ENCODE measurements at regions not wholly inside any gene's neighbourhood (a gene's known extent, or its start where the extent isn't known, plus 50 kb on each side); places are given as distances from the start of the nearest gene placed in this dataset.
"Not testable (repeated sequence)": the region's sequence is repeated elsewhere in the genome, so short reads cannot be mapped to it uniquely, and the experiment has no call there.

- Histone ChIP-seq H3K9ac (no peak overlapping the region), H3F3A (replicated peaks; ENCODE audit: insufficient read depth) (peaks cover 5% of the 10 kb centered on the region), H3K9me3 (no peaks in the 10 kb centered on the region), H3K36me3 (replicated peaks in 1 of 2; ENCODE audit: control insufficient read depth in 1 of 2, insufficient read depth in 2 of 2, low read length in 1 of 2) (no peaks in the 10 kb centered on the region), H3K4me3 (ENCODE audit: low read depth in 2 of 2, low read length in 1 of 2) (no peak overlapping the region), H3K4me2 (no peak overlapping the region), H2AFZ (ENCODE audit: low read depth) (no peak overlapping the region), H3K27me3 (ENCODE audit: insufficient read depth) (no peaks in the 10 kb centered on the region), H4K20me1 (ENCODE audit: insufficient read depth) (no peaks in the 10 kb centered on the region), H3K79me2 (ENCODE audit: insufficient read depth) (no peaks in the 10 kb centered on the region), H3K4me1 (ENCODE audit: control insufficient read depth in 1 of 2, insufficient read depth in 2 of 2, low read depth in 1 of 2, low read length in 1 of 2) (peaks cover 7 to 9% of the 10 kb centered on the region in 2 experiments), H3K27ac (ENCODE audit: low read depth in 2 of 2, low read length in 1 of 2) (no peak overlapping the region), H3K9me2 (no peaks in the 10 kb centered on the region)
- 76% methylated on average over 14 of the region's 14 CpGs for WGBS (ENCODE audit: low lambda C conversion rate)
- DNase-seq = no peak
- CTCF ChIA-PET = no interaction called here
- POLR2A ChIA-PET = no interaction called here
- TF ChIP-seq USF1 (IDR thresholded peaks at IDR 0.05; ENCODE audit: borderline replicate concordance, low read depth) (no peak), FOXJ3 (CRISPR knock-in tag; IDR thresholded peaks at IDR 0.05) (no peak), YY1 (IDR thresholded peaks at IDR 0.05; ENCODE audit: low read depth) (no peak)
Observed at GRCh38 chr1:9443913-9444445, 95.3 kb upstream of the SLC25A33 start.

GRCh38 chr1:9444532-9444931 lies 94.7 kb upstream of the SLC25A33 start:
- CTCF ChIA-PET = no interaction called here
- Histone ChIP-seq H3K9ac (no peak overlapping the region), H3K27me3 (ENCODE audit: insufficient read depth) (no peaks in the 10 kb centered on the region), H3K4me3 (ENCODE audit: low read depth in 2 of 2, low read length in 1 of 2) (no peak overlapping the region), H3K36me3 (replicated peaks in 1 of 2; ENCODE audit: control insufficient read depth in 1 of 2, insufficient read depth in 2 of 2, low read length in 1 of 2) (no peaks in the 10 kb centered on the region), H3K79me2 (ENCODE audit: insufficient read depth) (no peaks in the 10 kb centered on the region), H2AFZ (ENCODE audit: low read depth) (no peak overlapping the region), H3K27ac (ENCODE audit: low read depth in 2 of 2, low read length in 1 of 2) (no peak overlapping the region), H3K9me2 (no peaks in the 10 kb centered on the region), H3F3A (replicated peaks; ENCODE audit: insufficient read depth) (peaks cover 5% of the 10 kb centered on the region), H3K4me2 (no peak overlapping the region), H3K9me3 (no peaks in the 10 kb centered on the region), H3K4me1 (ENCODE audit: control insufficient read depth in 1 of 2, insufficient read depth in 2 of 2, low read depth in 1 of 2, low read length in 1 of 2) (peaks cover 10 to 12% of the 10 kb centered on the region in 2 experiments), H4K20me1 (ENCODE audit: insufficient read depth) (no peaks in the 10 kb centered on the region)
- DNase-seq = no peak
- WGBS (ENCODE audit: low lambda C conversion rate) = 93% methylated on average over 12 of the region's 12 CpGs
- TF ChIP-seq IRF3 (IDR thresholded peaks at IDR 0.05; ENCODE audit: low read depth, low read length) (no peak), JUND (IDR thresholded peaks at IDR 0.05) (no peak), REST (IDR thresholded peaks at IDR 0.05; ENCODE audit: low read depth, low read length) (no peak), YY1 (IDR thresholded peaks at IDR 0.05; ENCODE audit: low read depth) (no peak)
- POLR2A ChIA-PET = no interaction called here

- DNase-seq; H3K9me3 ChIP-seq; H3K27me3 ChIP-seq (ENCODE audit: insufficient read depth); H3F3A ChIP-seq (replicated peaks; ENCODE audit: insufficient read depth); H3K9me2 ChIP-seq; H3K27ac ChIP-seq (ENCODE audit: low read depth in 2 of 2, low read length in 1 of 2); H2AFZ ChIP-seq (ENCODE audit: low read depth); H3K79me2 ChIP-seq (ENCODE audit: insufficient read depth); H3K36me3 ChIP-seq (replicated peaks in 1 of 2; ENCODE audit: control insufficient read depth in 1 of 2, insufficient read depth in 2 of 2, low read length in 1 of 2); POLR2A ChIA-PET; H4K20me1 ChIP-seq (ENCODE audit: insufficient read depth); H3K9ac ChIP-seq; H3K4me3 ChIP-seq (ENCODE audit: low read depth in 2 of 2, low read length in 1 of 2); H3K4me2 ChIP-seq: not testable (repeated sequence)
- peaks cover 10 to 15% of the 10 kb centered on the region in 2 experiments for H3K4me1 ChIP-seq (ENCODE audit: control insufficient read depth in 1 of 2, insufficient read depth in 2 of 2, low read depth in 1 of 2, low read length in 1 of 2)
- CTCF ChIA-PET = interaction anchor here (1.0 kb wide), 1 partner anchor 15 kb away, joined by 3 read pairs; no protein-coding TSS in a partner anchor
- WGBS (ENCODE audit: low lambda C conversion rate) = 91% methylated on average over 10 of the region's 10 CpGs
Observed at GRCh38 chr1:9445081-9445480, 94.2 kb upstream of the SLC25A33 start.
